HG03378 (cell line): ENCODE measurements at regions not wholly inside any gene's neighbourhood (a gene's known extent, or its start where the extent isn't known, plus 50 kb on each side); places are given as distances from the start of the nearest gene placed in this dataset.
A peak's percentile ranks its signal among the peaks of the same experiment; 100 is the strongest.

ENCODE experiments used
- ATAC-seq: cut with Tn5 transposase; IDR thresholded peaks from one replicate; pipeline ENCODE4 v1.9.1; 2021; ENCODE audit warnings: mild to moderate bottlenecking, moderate library complexity; ENCODE audit not compliant: unreplicated experiment

DNA sequence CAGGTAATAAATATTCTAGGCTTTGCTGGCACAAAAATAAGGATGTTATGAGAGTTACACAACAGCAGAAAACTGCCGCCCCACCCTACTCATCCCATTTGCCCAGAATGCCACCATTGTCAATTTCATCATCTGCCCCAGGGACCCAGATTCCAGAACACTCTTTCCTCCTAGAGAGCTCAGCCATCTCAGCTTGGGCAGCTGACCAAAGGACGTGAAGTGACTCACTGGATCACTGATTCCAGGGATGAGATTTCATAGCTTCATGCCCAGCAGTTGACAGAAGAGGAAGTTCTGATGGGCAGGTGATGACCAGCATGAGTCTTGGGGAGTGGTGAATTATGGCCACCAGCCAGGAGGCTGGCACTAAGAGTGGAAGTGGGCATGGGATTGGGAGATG is 450.3 kb downstream of the RMST start:
- ATAC-seq, result no peak

DNA sequence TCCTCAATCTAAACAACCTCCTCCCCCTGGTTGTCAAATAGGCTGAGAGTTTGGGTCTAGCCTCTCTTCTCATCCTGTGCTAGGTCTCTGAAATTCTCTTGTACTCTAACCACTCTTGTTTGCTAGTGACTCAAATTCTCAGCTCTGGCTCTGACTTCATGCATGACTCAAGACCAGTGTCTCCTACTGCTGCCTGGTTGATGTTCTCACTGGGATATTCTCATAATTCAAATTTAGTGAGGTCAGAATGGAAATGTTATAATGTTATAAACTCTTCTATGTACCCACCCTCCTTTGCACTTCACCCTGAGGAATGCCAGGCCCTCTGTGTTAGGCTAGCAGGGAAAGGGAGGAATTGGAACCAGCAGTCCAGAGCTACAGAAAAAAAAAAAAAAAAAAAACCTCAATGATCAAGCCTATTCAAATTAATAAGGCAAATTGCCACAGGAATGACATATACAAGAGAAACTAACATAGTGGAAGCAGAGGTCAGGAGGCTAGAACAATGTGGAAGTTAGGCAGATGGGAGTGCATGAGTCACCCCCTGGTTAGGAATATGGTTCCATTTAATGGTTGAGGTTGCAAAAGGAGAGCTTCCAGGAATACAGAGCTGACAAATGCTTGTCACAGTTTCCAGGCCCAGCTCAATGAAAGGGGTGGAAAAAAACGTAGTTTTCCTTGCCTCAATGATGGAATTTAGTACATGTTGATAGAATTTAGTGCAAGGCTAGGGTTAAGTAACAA is 459.5 kb downstream of the RMST start:
- no peak for ATAC-seq

GRCh38 chr12:97923546-97923945 is 460.9 kb downstream of the RMST start:
- no peak for ATAC-seq

- ATAC-seq, result no peak
Measured at GRCh38 chr12:97924122-97924521, 461.5 kb downstream of the RMST start.

GRCh38 chr12:97927977-97928376 is 465.4 kb downstream of the RMST start:
- no peak for ATAC-seq

GRCh38 chr12:97936165-97936564 is 473.6 kb downstream of the RMST start:
- ATAC-seq, result no peak

GRCh38 chr12:97938031-97938430 is 475.4 kb downstream of the RMST start:
- ATAC-seq, result no peak

DNA sequence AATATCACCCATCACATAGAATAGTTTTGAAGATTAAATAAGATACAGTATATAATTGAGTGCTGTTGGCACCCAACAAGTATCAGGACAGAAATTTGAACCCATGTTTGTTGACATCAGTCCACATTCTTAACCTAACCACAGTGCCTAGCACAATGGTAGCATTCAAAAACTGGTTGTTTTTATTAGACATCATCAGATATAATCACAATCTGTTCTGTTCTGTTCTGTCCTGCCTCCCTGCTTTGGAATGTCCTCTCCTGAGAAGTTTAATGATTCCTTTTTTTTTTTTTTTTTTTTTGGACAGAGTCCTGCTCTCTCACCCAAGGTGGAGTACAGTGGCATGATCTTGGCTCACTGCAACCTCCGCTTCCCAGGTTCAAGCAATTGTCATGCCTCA is 476.6 kb downstream of the RMST start:
- no peak for ATAC-seq

- ATAC-seq, result no peak
Measured at GRCh38 chr12:97940105-97940504, 477.5 kb downstream of the RMST start.

GRCh38 chr12:97940629-97941028 is 478.0 kb downstream of the RMST start:
- no peak for ATAC-seq

GRCh38 chr12:97941686-97942354 is 479.2 kb downstream of the RMST start:
- no peak for ATAC-seq

DNA sequence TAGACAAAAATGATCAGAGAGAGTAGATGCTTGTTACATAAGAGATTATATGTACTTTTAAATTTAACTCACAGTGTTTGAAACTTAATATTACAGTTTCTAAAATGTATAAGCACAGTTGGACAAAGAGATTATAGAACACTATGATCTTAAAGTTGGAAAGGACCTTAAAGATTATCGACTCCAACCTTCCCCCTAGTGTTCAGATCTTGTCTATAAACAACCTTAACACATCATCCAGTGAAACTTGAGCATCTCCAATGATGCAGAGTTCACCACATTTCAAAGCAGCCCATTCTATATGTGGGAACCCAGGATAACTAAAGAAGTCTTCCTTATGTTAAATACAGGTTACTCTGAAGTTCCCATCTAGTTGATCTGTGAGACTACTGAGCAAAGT is 480.8 kb downstream of the RMST start:
- ATAC-seq, result no peak

GRCh38 chr12:97944576-97944975 is 482.0 kb downstream of the RMST start:
- no peak for ATAC-seq

DNA sequence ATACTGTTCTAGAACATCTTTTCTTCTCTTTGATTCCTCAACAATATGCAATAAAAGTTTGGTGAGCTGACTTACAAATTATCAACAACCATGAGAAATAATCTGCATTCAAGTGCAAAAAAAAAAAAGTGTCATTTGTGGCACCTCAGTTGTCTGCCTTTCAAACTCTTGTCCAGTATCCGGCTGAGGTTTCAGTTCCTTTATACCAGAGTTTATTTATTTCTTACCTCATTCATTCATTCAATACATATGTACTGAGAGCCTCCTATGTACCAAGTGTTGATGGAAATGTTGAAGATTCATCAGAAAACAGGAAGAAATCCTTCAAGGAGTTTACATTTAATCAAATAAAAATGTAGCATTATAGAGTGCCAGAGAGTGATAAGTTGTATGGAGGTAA is 484.1 kb downstream of the RMST start:
- no peak for ATAC-seq

GRCh38 chr12:97948591-97948990 is 486.0 kb downstream of the RMST start:
- ATAC-seq, result no peak

GRCh38 chr12:97951239-97951638 is 488.6 kb downstream of the RMST start:
- no peak for ATAC-seq

GRCh38 chr12:97951717-97952116 is 489.1 kb downstream of the RMST start:
- ATAC-seq, result no peak

GRCh38 chr12:97957109-97957508 is 494.5 kb downstream of the RMST start:
- ATAC-seq, result no peak

DNA sequence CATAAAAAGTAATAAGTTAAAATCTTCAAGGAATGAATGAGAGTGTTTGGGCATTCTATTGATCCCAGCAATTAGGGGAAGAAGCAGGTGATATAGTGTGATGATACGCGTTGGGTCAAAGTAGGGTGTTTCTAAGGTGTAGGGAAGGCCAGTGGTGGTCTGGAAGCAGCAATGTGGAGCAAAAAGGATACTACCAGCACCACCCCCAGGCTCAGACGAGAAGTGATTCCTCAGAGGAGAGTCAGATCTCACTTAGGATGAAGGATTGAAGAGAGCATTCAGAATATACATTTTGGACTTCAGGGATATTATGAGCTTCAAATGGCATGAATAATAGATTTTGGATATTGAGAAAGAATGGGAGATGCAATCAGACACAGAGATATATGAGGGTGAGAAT is 497.6 kb downstream of the RMST start:
- no peak for ATAC-seq

- peak; percentile 92 for ATAC-seq
Measured at GRCh38 chr12:97960741-97961608, 498.4 kb downstream of the RMST start.

GRCh38 chr12:97967831-97968230 is 505.2 kb downstream of the RMST start:
- no peak for ATAC-seq
